WI38 (cell line): ENCODE measurements at regions not wholly inside any gene's neighbourhood (a gene's known extent, or its start where the extent isn't known, plus 50 kb on each side); places are given as distances from the start of the nearest gene placed in this dataset.

ENCODE experiments used
- H3K4me3 ChIP-seq: 2 replicates; pipeline ENCODE4 v1.5.1; 2011; ENCODE audit warnings: low read depth, mild to moderate bottlenecking, control low read depth, low read length
- CTCF ChIP-seq: IDR thresholded peaks from 2 replicates; pipeline ENCODE4 v1.5.1; 2012; ENCODE audit warnings: low read depth, mild to moderate bottlenecking, control low read depth, low read length

DNA sequence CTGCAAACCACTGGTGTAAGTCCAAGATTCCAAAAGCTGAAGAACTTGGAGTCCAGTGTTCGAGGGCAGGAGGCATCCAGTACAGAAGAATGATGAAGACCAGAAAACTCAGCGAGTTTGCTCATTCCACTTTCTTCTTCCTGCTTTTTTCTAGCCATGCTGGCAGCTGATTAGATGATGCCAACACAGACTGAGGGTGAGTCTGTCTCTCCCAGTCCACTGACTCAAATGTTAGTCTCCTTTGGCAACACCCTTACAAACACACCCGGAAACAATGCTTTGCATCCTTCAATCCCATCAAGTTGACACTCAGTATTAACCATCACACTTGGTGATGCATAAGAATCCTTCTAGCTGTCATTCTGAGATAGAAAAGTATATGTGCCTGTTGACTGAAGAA lies 1504.6 kb downstream of the EFNB2 start:
- no peak for TF ChIP-seq CTCF
- no peak overlapping the region for H3K4me3 ChIP-seq

DNA sequence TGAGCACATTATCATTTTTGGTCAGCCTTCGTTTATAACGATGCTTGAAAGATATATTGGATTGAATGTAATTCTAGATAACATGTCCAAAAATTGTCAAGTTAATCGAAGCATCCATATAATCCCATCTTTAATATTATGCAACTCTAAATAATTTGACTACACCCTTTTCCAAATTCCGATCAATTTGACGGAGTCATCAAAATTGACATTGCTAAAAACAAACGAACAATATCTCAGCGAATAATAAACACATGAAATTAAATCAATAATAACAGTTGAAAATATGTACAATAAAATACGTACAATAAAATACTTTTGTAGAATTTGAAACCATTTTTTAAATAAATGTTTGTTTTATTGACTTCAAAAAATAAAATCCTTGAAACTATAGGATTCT lies 1516.4 kb downstream of the EFNB2 start:
- no peak for TF ChIP-seq CTCF
- H3K4me3 ChIP-seq = no peak overlapping the region

GRCh38 chr13:105016266-105016665 lies 1519.2 kb downstream of the EFNB2 start:
- TF ChIP-seq CTCF = no peak
- H3K4me3 ChIP-seq = no peak overlapping the region

DNA sequence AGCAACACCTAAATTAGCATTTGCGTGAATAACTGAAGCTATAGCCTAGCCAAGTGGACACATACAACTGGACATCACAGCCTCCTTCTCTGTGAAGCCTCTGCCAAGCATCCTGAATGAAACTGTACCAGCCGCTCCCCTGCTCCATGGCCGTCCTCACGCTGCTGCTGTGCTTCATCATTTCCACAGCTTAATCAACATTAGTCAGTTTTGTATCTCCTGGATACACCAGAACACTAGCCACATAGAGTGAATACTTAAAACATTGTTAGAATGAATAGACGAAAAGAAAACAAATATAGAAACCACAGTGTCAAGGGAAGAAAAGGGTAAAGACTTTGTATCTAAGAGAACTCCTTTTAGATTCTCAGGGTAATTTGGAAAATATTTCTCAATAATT lies 1526.9 kb downstream of the EFNB2 start:
- H3K4me3 ChIP-seq = no peak overlapping the region

DNA sequence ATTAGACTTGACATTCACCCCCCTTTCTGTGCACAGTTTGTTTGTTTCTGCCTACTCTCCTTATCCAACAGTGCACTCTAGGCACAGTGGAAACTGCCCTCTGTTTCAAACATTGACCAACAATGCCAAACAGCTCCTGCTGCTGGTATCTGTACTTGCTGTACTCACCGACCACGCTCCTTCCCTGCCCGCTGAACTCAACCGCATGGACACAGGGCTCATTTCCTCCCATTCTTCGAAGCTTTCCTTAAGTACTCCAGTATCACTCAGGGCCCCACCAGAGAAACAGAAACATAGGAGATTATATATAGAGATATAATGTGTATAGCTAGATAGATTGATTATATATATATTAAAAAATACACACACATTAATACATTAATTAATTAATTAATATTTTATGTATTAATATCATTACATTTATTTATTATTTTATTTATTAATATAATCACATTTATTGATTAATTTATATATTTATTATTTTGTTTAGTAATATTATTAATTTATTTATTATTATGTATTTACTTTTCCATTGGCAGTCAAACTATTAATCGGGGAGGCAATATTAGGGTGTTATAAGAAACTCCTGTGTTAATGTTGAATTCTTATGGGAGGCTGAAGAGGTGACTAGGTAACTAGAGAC lies 1528.2 kb downstream of the EFNB2 start:
- H3K4me3 ChIP-seq = no peak overlapping the region
- no peak for TF ChIP-seq CTCF

More for the DNA sequence above, 1526.9 kb downstream of the EFNB2 start:
- TF ChIP-seq CTCF = no peak

GRCh38 chr13:104996022-104996421 lies 1539.4 kb downstream of the EFNB2 start:
- TF ChIP-seq CTCF = no peak
- H3K4me3 ChIP-seq = no peak overlapping the region

DNA sequence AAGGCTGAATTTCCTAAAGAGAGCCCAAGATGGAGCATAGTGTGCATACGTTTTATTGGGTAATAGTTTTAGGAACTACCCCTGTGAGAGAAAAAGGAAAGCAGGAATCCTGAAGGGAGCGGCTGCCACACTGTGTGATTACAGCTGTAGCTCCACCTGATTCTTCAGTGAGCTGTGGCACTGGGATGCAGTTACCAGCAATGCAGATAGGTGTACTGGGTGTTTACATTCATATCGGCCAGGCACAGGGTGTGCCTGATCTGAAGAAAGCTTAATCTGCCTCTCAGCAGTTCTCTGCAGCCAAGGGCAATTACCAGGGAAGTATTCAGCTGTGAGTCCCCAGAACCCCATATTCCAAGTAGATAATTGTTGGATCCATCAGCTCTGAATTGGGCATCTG lies 1541.8 kb downstream of the EFNB2 start:
- no peak for TF ChIP-seq CTCF
- no peak overlapping the region for H3K4me3 ChIP-seq
